Osteocyte (in vitro differentiated cells): ENCODE measurements at regions not wholly inside any gene's neighbourhood (a gene's known extent, or its start where the extent isn't known, plus 50 kb on each side); places are given as distances from the start of the nearest gene placed in this dataset.

Experiments
- DNase-seq: peaks from one replicate; pipeline ENCODE4 v3.0.0; 2021; ENCODE audit warnings: mixed read lengths; ENCODE audit not compliant: unreplicated experiment; ENCODE audit errors: extremely low spot score
- H3K27ac Mint-ChIP-seq: one replicate; pipeline ENCODE4 v1.8.0; 2021; ENCODE audit warnings: mild to moderate bottlenecking, mixed read lengths; ENCODE audit not compliant: unreplicated experiment
- H3K27me3 Mint-ChIP-seq: one replicate; pipeline ENCODE4 v1.8.0; 2021; ENCODE audit warnings: mixed read lengths; ENCODE audit not compliant: unreplicated experiment
- H3K36me3 Mint-ChIP-seq: one replicate; pipeline ENCODE4 v1.8.0; 2021; ENCODE audit warnings: mixed read lengths; ENCODE audit not compliant: unreplicated experiment
- H3K4me1 Mint-ChIP-seq: one replicate; pipeline ENCODE4 v1.8.0; 2021; ENCODE audit warnings: mixed read lengths; ENCODE audit not compliant: unreplicated experiment
- H3K4me3 Mint-ChIP-seq: one replicate; pipeline ENCODE4 v1.8.0; 2021; ENCODE audit warnings: mild to moderate bottlenecking, moderate library complexity, mixed read lengths; ENCODE audit not compliant: unreplicated experiment
- H3K9me3 Mint-ChIP-seq: one replicate; pipeline ENCODE4 v1.8.0; 2021; ENCODE audit warnings: mixed read lengths; ENCODE audit not compliant: unreplicated experiment
- TF ChIP-seq, protein P1 (sequence below): fragments of 200-600 bp; sonication (generic); IDR thresholded peaks from 2 replicates; pipeline ENCODE4 v1.5.0; 2021; ENCODE audit warnings: antibody characterized with exemption, mild to moderate bottlenecking, moderate library complexity

DNA sequence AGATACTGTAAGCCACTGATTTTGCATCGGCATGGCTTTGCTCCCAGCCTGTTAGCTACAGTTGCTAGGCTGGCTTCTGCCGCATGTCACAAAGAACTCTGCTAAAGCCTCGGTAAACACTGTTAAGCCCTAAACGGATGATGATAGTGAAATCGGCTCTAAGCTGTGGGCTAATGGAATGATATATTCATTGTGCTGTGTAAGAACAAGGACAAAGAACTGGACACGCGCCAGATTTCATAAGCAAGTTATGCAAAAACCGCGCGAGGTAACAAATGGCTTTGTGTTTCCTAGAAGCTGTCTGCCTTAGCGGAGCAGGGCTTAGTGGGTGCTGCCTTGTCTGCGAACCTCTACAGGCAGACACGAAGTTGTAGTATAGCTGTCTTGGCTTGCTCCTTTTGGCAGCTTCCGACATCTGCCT, 331.3 kb upstream of the COBL start:
- H3K9me3 Mint-ChIP-seq = peaks cover 18% of the 10 kb centered on the region
- H3K4me3 Mint-ChIP-seq = no peak overlapping the region
- no peaks in the 10 kb centered on the region for H3K36me3 Mint-ChIP-seq
- no peaks in the 10 kb centered on the region for H3K27me3 Mint-ChIP-seq
- DNase-seq = no peak
- TF ChIP-seq, protein P1, sequence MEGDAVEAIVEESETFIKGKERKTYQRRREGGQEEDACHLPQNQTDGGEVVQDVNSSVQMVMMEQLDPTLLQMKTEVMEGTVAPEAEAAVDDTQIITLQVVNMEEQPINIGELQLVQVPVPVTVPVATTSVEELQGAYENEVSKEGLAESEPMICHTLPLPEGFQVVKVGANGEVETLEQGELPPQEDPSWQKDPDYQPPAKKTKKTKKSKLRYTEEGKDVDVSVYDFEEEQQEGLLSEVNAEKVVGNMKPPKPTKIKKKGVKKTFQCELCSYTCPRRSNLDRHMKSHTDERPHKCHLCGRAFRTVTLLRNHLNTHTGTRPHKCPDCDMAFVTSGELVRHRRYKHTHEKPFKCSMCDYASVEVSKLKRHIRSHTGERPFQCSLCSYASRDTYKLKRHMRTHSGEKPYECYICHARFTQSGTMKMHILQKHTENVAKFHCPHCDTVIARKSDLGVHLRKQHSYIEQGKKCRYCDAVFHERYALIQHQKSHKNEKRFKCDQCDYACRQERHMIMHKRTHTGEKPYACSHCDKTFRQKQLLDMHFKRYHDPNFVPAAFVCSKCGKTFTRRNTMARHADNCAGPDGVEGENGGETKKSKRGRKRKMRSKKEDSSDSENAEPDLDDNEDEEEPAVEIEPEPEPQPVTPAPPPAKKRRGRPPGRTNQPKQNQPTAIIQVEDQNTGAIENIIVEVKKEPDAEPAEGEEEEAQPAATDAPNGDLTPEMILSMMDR = no peak
- no peaks in the 10 kb centered on the region for H3K4me1 Mint-ChIP-seq
- no peak overlapping the region for H3K27ac Mint-ChIP-seq

DNA sequence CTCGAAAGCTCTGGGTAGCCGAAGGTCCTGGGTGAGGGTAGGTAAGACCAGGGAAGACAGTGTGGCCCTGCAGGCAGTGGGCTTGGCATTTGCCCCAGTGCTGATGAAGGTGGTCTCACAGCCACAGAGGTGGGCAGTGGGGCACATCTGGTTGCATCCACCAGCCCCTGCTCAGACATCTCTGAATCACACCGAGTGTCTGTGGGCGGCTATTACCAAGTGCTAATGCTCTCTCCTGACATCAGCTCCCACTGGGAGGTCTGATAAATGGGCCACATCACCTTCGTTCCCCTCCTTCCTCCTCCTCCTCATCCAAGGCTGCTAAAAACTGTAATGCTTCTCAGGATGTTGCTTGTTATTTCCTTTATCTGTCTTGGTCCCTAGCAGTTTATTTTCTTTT, 330.9 kb upstream of the COBL start:
- no peak for DNase-seq
- Mint-ChIP-seq H3K4me3 (no peak overlapping the region), H3K27me3 (no peaks in the 10 kb centered on the region), H3K4me1 (no peaks in the 10 kb centered on the region), H3K9me3 (peaks cover 22% of the 10 kb centered on the region), H3K27ac (no peak overlapping the region), H3K36me3 (no peaks in the 10 kb centered on the region)
- TF ChIP-seq, protein P1 = no peak

- TF ChIP-seq, protein P1 = no peak
- Mint-ChIP-seq H3K36me3 (no peaks in the 10 kb centered on the region), H3K9me3 (peaks cover 31% of the 10 kb centered on the region), H3K4me1 (no peaks in the 10 kb centered on the region), H3K27me3 (no peaks in the 10 kb centered on the region), H3K27ac (no peak overlapping the region), H3K4me3 (no peak overlapping the region)
- peak; percentile 66 for DNase-seq
These were observed 329.2 kb upstream of the COBL start for GRCh38 chr7:51645702-51646298.

DNA sequence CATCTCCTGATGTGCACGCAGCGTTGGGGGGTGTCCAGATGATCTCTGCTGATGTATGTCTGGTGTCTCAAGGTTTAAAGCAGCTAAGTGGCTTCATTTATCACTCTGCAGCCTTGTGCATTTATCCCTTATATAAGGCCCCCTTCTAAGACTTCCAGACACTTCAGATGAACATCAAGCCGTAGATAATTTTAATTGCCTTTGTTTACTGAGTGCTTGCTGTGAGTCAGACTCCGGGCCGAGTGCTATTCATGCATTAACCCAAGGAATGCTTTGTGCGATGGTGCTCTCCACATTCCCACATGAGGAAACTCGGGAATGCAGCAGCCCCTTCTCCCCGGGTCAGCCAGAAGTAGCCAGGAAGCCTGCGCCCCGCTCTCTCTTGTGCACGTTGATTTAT, 328.6 kb upstream of the COBL start:
- Mint-ChIP-seq H3K27me3 (no peaks in the 10 kb centered on the region), H3K27ac (no peak overlapping the region), H3K36me3 (no peaks in the 10 kb centered on the region), H3K4me3 (no peak overlapping the region), H3K9me3 (peaks cover 36% of the 10 kb centered on the region), H3K4me1 (no peaks in the 10 kb centered on the region)
- TF ChIP-seq, protein P1 = no peak
- peak; percentile 44 for DNase-seq

GRCh38 chr7:51644216-51644615, 327.6 kb upstream of the COBL start:
- H3K27ac Mint-ChIP-seq = no peak overlapping the region
- peaks cover 28% of the 10 kb centered on the region for H3K9me3 Mint-ChIP-seq
- TF ChIP-seq, protein P1 = no peak
- H3K36me3 Mint-ChIP-seq = no peaks in the 10 kb centered on the region
- no peak for DNase-seq
- H3K27me3 Mint-ChIP-seq = no peaks in the 10 kb centered on the region
- H3K4me3 Mint-ChIP-seq = no peak overlapping the region
- H3K4me1 Mint-ChIP-seq = no peaks in the 10 kb centered on the region
